ENCODE measurements at regions not wholly inside any gene's neighbourhood (a gene's known extent, or its start where the extent isn't known, plus 50 kb on each side); places are given as distances from the start of the nearest gene placed in this dataset.
A peak's percentile ranks its signal among the peaks of the same experiment; 100 is the strongest.

GRCh38 chr10:44477046-44477425, 92.1 kb upstream of the CXCL12 start:
- WGBS = 29% methylated on average over 1 of the region's 1 CpG

GRCh38 chr10:44478040-44478439, 93.1 kb upstream of the CXCL12 start:
- Histone ChIP-seq H3K9me3 (ENCODE audit: control insufficient read depth, low read length) (no peaks in the 10 kb centered on the region), H3K27ac (ENCODE audit: low read length) (no peak overlapping the region), H3K27me3 (ENCODE audit: control insufficient read depth, insufficient read depth) (no peaks in the 10 kb centered on the region), H3K4me1 (ENCODE audit: control insufficient read depth, insufficient read depth, low read length) (peaks cover 4% of the 10 kb centered on the region), H3K4me3 (ENCODE audit: low read length) (no peak overlapping the region)
- WGBS = 42% methylated on average over 2 of the region's 2 CpGs
- intact Hi-C loops (cut with DNase I) = no loop called here
- DNase-seq (no peak), ATAC-seq (peak; percentile 77 to 80)

More at GRCh38 chr10:44477046-44477425, 92.1 kb upstream of the CXCL12 start:
- Histone ChIP-seq H3K27me3 (ENCODE audit: control insufficient read depth, insufficient read depth) (no peaks in the 10 kb centered on the region), H3K27ac (ENCODE audit: low read length) (no peak overlapping the region), H3K9me3 (ENCODE audit: control insufficient read depth, low read length) (no peaks in the 10 kb centered on the region), H3K4me1 (ENCODE audit: control insufficient read depth, insufficient read depth, low read length) (peaks cover 4% of the 10 kb centered on the region), H3K4me3 (ENCODE audit: low read length) (no peak overlapping the region)
- intact Hi-C loops (cut with DNase I) = no loop called here
- peak; percentile 57 to 85 for ATAC-seq
- DNase-seq = peak in 1 of 3 donors; percentile 26

- H3K4me1 ChIP-seq (ENCODE audit: control insufficient read depth, insufficient read depth, low read length) = peaks cover 4% of the 10 kb centered on the region
- ATAC-seq (peak; percentile 64 to 73), DNase-seq (no peak)
- intact Hi-C loops (cut with DNase I) = no loop called here
- H3K27ac ChIP-seq (ENCODE audit: low read length) = no peak overlapping the region
- H3K4me3 ChIP-seq (ENCODE audit: low read length) = no peak overlapping the region
- H3K27me3 ChIP-seq (ENCODE audit: control insufficient read depth, insufficient read depth) = no peaks in the 10 kb centered on the region
- H3K9me3 ChIP-seq (ENCODE audit: control insufficient read depth, low read length) = no peaks in the 10 kb centered on the region
- WGBS = 44% methylated on average over 8 of the region's 8 CpGs
These were observed 94.2 kb upstream of the CXCL12 start for GRCh38 chr10:44478876-44479705.

GRCh38 chr10:44492678-44493077, 107.8 kb upstream of the CXCL12 start:
- H3K4me1 ChIP-seq (ENCODE audit: control insufficient read depth, insufficient read depth, low read length) = no peaks in the 10 kb centered on the region
- WGBS = 50% methylated on average over 3 of the region's 3 CpGs
- H3K9me3 ChIP-seq (ENCODE audit: control insufficient read depth, low read length) = no peaks in the 10 kb centered on the region
- DNase-seq (no peak), ATAC-seq (no peak)
- H3K27ac ChIP-seq (ENCODE audit: low read length) = no peak overlapping the region
- H3K27me3 ChIP-seq (ENCODE audit: control insufficient read depth, insufficient read depth) = no peaks in the 10 kb centered on the region
- intact Hi-C loops (cut with DNase I) = no loop called here
- no peak overlapping the region for H3K4me3 ChIP-seq (ENCODE audit: low read length)

- Histone ChIP-seq H3K9me3 (ENCODE audit: control insufficient read depth, low read length) (no peaks in the 10 kb centered on the region), H3K27ac (ENCODE audit: low read length) (no peak overlapping the region), H3K27me3 (ENCODE audit: control insufficient read depth, insufficient read depth) (no peaks in the 10 kb centered on the region), H3K4me1 (ENCODE audit: control insufficient read depth, insufficient read depth, low read length) (no peaks in the 10 kb centered on the region), H3K4me3 (ENCODE audit: low read length) (no peak overlapping the region)
- 67% methylated on average over 5 of the region's 5 CpGs for WGBS
- no peak for ATAC-seq
- intact Hi-C loops (cut with DNase I) = no loop called here
- no peak for DNase-seq
These were observed 113.3 kb upstream of the CXCL12 start for GRCh38 chr10:44498222-44498621.

- no peak for ATAC-seq
- Histone ChIP-seq H3K4me1 (ENCODE audit: control insufficient read depth, insufficient read depth, low read length) (no peaks in the 10 kb centered on the region), H3K4me3 (ENCODE audit: low read length) (no peak overlapping the region), H3K27ac (ENCODE audit: low read length) (no peak overlapping the region), H3K9me3 (ENCODE audit: control insufficient read depth, low read length) (no peaks in the 10 kb centered on the region), H3K27me3 (ENCODE audit: control insufficient read depth, insufficient read depth) (no peaks in the 10 kb centered on the region)
- DNase-seq = no peak
- 31% methylated on average over 1 of the region's 1 CpG for WGBS
- intact Hi-C loops (cut with DNase I) = no loop called here
These were observed 115.6 kb upstream of the CXCL12 start for GRCh38 chr10:44500451-44500850.

GRCh38 chr10:44506386-44506785, 121.5 kb upstream of the CXCL12 start:
- WGBS = 85% methylated on average over 3 of the region's 3 CpGs

GRCh38 chr10:44510379-44511115, 125.7 kb upstream of the CXCL12 start:
- intact Hi-C loops (cut with DNase I) = no loop called here
- no peaks in the 10 kb centered on the region for H3K4me1 ChIP-seq (ENCODE audit: control insufficient read depth, insufficient read depth, low read length)
- no peak for DNase-seq
- H3K4me3 ChIP-seq (ENCODE audit: low read length) = no peak overlapping the region
- no peaks in the 10 kb centered on the region for H3K27me3 ChIP-seq (ENCODE audit: control insufficient read depth, insufficient read depth)
- no peak for ATAC-seq
- no peak overlapping the region for H3K27ac ChIP-seq (ENCODE audit: low read length)
- no peaks in the 10 kb centered on the region for H3K9me3 ChIP-seq (ENCODE audit: control insufficient read depth, low read length)
- WGBS = 81% methylated on average over 6 of the region's 6 CpGs

More at GRCh38 chr10:44506386-44506785, 121.5 kb upstream of the CXCL12 start:
- no peak overlapping the region for H3K4me3 ChIP-seq (ENCODE audit: low read length)
- intact Hi-C loops (cut with DNase I) = no loop called here
- no peak overlapping the region for H3K27ac ChIP-seq (ENCODE audit: low read length)
- ATAC-seq (no peak), DNase-seq (no peak)
- no peaks in the 10 kb centered on the region for H3K4me1 ChIP-seq (ENCODE audit: control insufficient read depth, insufficient read depth, low read length)
- H3K9me3 ChIP-seq (ENCODE audit: control insufficient read depth, low read length) = no peaks in the 10 kb centered on the region
- H3K27me3 ChIP-seq (ENCODE audit: control insufficient read depth, insufficient read depth) = no peaks in the 10 kb centered on the region

- no peak overlapping the region for H3K27ac ChIP-seq (ENCODE audit: low read length)
- no peak for ATAC-seq
- DNase-seq = no peak
- no peaks in the 10 kb centered on the region for H3K9me3 ChIP-seq (ENCODE audit: control insufficient read depth, low read length)
- H3K4me1 ChIP-seq (ENCODE audit: control insufficient read depth, insufficient read depth, low read length) = no peaks in the 10 kb centered on the region
- 89% methylated on average over 2 of the region's 2 CpGs for WGBS
- intact Hi-C loops (cut with DNase I) = no loop called here
- no peaks in the 10 kb centered on the region for H3K27me3 ChIP-seq (ENCODE audit: control insufficient read depth, insufficient read depth)
- H3K4me3 ChIP-seq (ENCODE audit: low read length) = no peak overlapping the region
These were observed 126.3 kb upstream of the CXCL12 start for GRCh38 chr10:44511166-44511565.

- H3K4me3 ChIP-seq (ENCODE audit: low read length) = no peak overlapping the region
- DNase-seq (no peak), ATAC-seq (no peak)
- H3K9me3 ChIP-seq (ENCODE audit: control insufficient read depth, low read length) = no peaks in the 10 kb centered on the region
- H3K27ac ChIP-seq (ENCODE audit: low read length) = no peak overlapping the region
- intact Hi-C loops (cut with DNase I) = no loop called here
- H3K27me3 ChIP-seq (ENCODE audit: control insufficient read depth, insufficient read depth) = no peaks in the 10 kb centered on the region
- no peaks in the 10 kb centered on the region for H3K4me1 ChIP-seq (ENCODE audit: control insufficient read depth, insufficient read depth, low read length)
- WGBS = 78% methylated on average over 2 of the region's 2 CpGs
These were observed 126.7 kb upstream of the CXCL12 start for GRCh38 chr10:44511601-44512000.

- DNase-seq (no peak), ATAC-seq (no peak)
- Histone ChIP-seq H3K27ac (ENCODE audit: low read length) (no peak overlapping the region), H3K27me3 (ENCODE audit: control insufficient read depth, insufficient read depth) (no peaks in the 10 kb centered on the region), H3K4me1 (ENCODE audit: control insufficient read depth, insufficient read depth, low read length) (no peaks in the 10 kb centered on the region), H3K9me3 (ENCODE audit: control insufficient read depth, low read length) (no peaks in the 10 kb centered on the region), H3K4me3 (ENCODE audit: low read length) (no peak overlapping the region)
- intact Hi-C loops (cut with DNase I) = no loop called here
- 62% methylated on average over 4 of the region's 4 CpGs for WGBS
These were observed 127.6 kb upstream of the CXCL12 start for GRCh38 chr10:44512431-44513022.

Measured in right cardiac atrium (tissue), 5 donors.